ENCODE measurements at regions not wholly inside any gene's neighbourhood (a gene's known extent, or its start where the extent isn't known, plus 50 kb on each side); places are given as distances from the start of the nearest gene placed in this dataset.

DNA sequence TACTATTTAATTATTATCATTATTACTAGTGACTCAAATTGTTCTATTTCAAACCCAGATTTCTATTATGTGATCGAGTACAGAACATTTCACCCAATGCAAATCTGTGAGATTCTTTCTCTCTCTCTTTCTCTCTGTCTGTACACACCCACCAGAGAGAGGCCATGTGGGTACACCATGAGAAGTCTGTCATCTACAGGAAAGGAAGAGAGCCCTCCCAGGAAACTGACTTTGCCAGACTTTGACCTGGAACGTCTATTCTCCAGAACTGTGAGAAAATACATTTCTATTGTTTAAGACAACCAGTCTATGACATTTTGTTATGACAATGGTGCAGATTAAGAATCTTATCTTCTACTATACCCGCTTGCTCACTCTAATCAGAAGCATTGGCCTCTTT, 1091.6 kb downstream of the TTLL7 start:
- Histone ChIP-seq H3K4me2 (ENCODE audit: low read length) (no peak overlapping the region), H3K9ac (ENCODE audit: low read length) (no peak overlapping the region), H3K27ac (ENCODE audit: low read depth, low read length, poor library complexity, severe bottlenecking) (no peak overlapping the region), H3K79me2 (ENCODE audit: insufficient read depth, low read length) (no peaks in the 10 kb centered on the region), H3K4me1 (ENCODE audit: insufficient read depth, low read length, severe bottlenecking) (no peaks in the 10 kb centered on the region), H3K9me3 (ENCODE audit: low read length) (no peaks in the 10 kb centered on the region), H3K9me2 (ENCODE audit: low read depth, low read length) (no peaks in the 10 kb centered on the region), H3K4me3 (ENCODE audit: low read depth, low read length, poor library complexity, severe bottlenecking) (no peak overlapping the region), H3K27me3 (ENCODE audit: insufficient read depth, low read length) (no peaks in the 10 kb centered on the region), H4K20me1 (ENCODE audit: insufficient read depth, low read length) (no peaks in the 10 kb centered on the region), H2AFZ (ENCODE audit: low read length) (no peak overlapping the region), H3F3A (ENCODE audit: insufficient read depth, low read length) (no peaks in the 10 kb centered on the region), H3K36me3 (ENCODE audit: insufficient read depth, low read length) (no peaks in the 10 kb centered on the region)
- TF ChIP-seq, protein P1, sequence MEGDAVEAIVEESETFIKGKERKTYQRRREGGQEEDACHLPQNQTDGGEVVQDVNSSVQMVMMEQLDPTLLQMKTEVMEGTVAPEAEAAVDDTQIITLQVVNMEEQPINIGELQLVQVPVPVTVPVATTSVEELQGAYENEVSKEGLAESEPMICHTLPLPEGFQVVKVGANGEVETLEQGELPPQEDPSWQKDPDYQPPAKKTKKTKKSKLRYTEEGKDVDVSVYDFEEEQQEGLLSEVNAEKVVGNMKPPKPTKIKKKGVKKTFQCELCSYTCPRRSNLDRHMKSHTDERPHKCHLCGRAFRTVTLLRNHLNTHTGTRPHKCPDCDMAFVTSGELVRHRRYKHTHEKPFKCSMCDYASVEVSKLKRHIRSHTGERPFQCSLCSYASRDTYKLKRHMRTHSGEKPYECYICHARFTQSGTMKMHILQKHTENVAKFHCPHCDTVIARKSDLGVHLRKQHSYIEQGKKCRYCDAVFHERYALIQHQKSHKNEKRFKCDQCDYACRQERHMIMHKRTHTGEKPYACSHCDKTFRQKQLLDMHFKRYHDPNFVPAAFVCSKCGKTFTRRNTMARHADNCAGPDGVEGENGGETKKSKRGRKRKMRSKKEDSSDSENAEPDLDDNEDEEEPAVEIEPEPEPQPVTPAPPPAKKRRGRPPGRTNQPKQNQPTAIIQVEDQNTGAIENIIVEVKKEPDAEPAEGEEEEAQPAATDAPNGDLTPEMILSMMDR (IDR thresholded peaks at IDR 0.05; ENCODE audit: low read length): no peak
- TF ChIP-seq EZH2 (IDR thresholded peaks at IDR 0.05; ENCODE audit: borderline replicate concordance, low read length): no peak

DNA sequence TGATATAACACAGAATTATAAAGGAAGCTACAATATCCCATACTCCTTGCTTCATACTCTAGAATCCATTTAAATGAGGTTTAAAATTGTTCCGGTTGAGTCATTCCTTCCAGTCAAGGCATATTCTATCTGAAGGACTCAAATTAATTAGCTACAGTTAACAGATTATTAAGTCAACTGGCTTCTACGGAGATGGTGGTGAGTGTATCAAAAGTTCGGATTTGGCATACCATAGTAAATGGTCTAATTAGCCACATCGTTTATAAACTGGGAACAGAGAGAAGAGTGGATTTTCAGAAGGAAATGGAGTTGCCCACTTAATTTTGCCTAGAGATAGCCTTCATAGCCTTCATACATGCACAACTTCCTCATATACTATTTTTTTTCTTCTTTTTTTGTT, 1095.3 kb downstream of the TTLL7 start:
- Histone ChIP-seq H3K9me3 (ENCODE audit: low read length) (no peaks in the 10 kb centered on the region), H2AFZ (ENCODE audit: low read length) (no peak overlapping the region), H3K9ac (ENCODE audit: low read length) (no peak overlapping the region), H3K27me3 (ENCODE audit: insufficient read depth, low read length) (no peaks in the 10 kb centered on the region), H3K9me2 (ENCODE audit: low read depth, low read length) (no peaks in the 10 kb centered on the region), H3K36me3 (ENCODE audit: insufficient read depth, low read length) (no peaks in the 10 kb centered on the region), H3K4me3 (ENCODE audit: low read depth, low read length, poor library complexity, severe bottlenecking) (no peak overlapping the region), H3F3A (ENCODE audit: insufficient read depth, low read length) (no peaks in the 10 kb centered on the region), H3K4me1 (ENCODE audit: insufficient read depth, low read length, severe bottlenecking) (no peaks in the 10 kb centered on the region), H3K27ac (ENCODE audit: low read depth, low read length, poor library complexity, severe bottlenecking) (no peak overlapping the region), H3K79me2 (ENCODE audit: insufficient read depth, low read length) (no peaks in the 10 kb centered on the region), H3K4me2 (ENCODE audit: low read length) (no peak overlapping the region), H4K20me1 (ENCODE audit: insufficient read depth, low read length) (no peaks in the 10 kb centered on the region)
- no peak for TF ChIP-seq EZH2 (IDR thresholded peaks at IDR 0.05; ENCODE audit: borderline replicate concordance, low read length)
- TF ChIP-seq, protein P1 (IDR thresholded peaks at IDR 0.05; ENCODE audit: low read length): no peak

DNA sequence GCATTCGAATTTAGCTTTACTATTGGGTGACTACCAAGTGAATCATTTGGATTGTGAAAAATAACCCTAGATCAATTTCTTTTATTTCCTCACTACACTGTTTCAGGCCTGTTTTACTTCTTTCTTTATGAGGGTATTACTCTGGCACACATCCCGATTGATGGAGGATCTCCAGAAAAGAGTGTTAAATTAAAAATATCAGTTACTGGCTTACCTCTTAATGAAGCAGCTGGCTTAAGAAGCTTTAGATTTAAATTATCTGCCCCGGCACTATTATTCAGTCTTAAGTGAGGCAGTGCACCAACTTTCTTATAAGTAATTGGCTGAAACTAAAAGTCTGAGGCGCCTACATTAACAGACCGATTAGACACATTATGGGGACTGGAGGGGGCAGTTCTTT, 1097.4 kb downstream of the TTLL7 start:
- no peak overlapping the region for H3K4me3 ChIP-seq (ENCODE audit: low read depth, low read length, poor library complexity, severe bottlenecking)
- H3K79me2 ChIP-seq (ENCODE audit: insufficient read depth, low read length): no peaks in the 10 kb centered on the region
- H3K27me3 ChIP-seq (ENCODE audit: insufficient read depth, low read length): no peaks in the 10 kb centered on the region
- H2AFZ ChIP-seq (ENCODE audit: low read length): no peak overlapping the region
- no peaks in the 10 kb centered on the region for H3K9me3 ChIP-seq (ENCODE audit: low read length)
- H3K9me2 ChIP-seq (ENCODE audit: low read depth, low read length): no peaks in the 10 kb centered on the region
- TF ChIP-seq, protein P1 (IDR thresholded peaks at IDR 0.05; ENCODE audit: low read length): no peak
- TF ChIP-seq EZH2 (IDR thresholded peaks at IDR 0.05; ENCODE audit: borderline replicate concordance, low read length): no peak
- no peaks in the 10 kb centered on the region for H3K36me3 ChIP-seq (ENCODE audit: insufficient read depth, low read length)
- no peaks in the 10 kb centered on the region for H4K20me1 ChIP-seq (ENCODE audit: insufficient read depth, low read length)
- H3K4me1 ChIP-seq (ENCODE audit: insufficient read depth, low read length, severe bottlenecking): no peaks in the 10 kb centered on the region
- no peak overlapping the region for H3K27ac ChIP-seq (ENCODE audit: low read depth, low read length, poor library complexity, severe bottlenecking)
- H3K9ac ChIP-seq (ENCODE audit: low read length): no peak overlapping the region
- no peaks in the 10 kb centered on the region for H3F3A ChIP-seq (ENCODE audit: insufficient read depth, low read length)
- H3K4me2 ChIP-seq (ENCODE audit: low read length): no peak overlapping the region
